GM21367 (cell line): ENCODE measurements at regions not wholly inside any gene's neighbourhood (a gene's known extent, or its start where the extent isn't known, plus 50 kb on each side); places are given as distances from the start of the nearest gene placed in this dataset.
"Not testable (repeated sequence)": the region's sequence is repeated elsewhere in the genome, so short reads cannot be mapped to it uniquely, and the experiment has no call there.

Source experiments
- ATAC-seq: cut with Tn5 transposase; IDR thresholded peaks from one replicate; pipeline ENCODE4 v1.9.1; 2021; ENCODE audit not compliant: unreplicated experiment

DNA sequence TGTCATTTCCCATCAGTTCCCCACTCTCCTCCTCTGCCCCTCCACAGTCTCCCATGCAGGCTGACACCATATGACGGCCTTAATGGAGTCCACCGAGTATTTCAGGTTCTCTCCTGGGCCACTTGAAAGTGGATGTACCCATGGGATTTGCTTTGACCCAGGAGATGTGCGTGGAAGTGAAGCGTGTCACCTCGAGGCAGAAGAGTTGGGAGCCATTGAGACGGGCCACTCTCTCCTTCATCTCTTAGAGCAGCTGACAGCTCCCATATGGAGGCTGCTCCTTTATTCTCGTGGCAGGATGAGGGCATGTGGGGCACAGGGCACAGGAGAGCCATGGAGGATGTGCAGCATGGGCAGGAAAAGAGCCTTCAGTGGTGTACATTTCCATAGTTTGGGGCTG lies 144.7 kb upstream of the CRYM start:
- ATAC-seq: not testable (repeated sequence)

DNA sequence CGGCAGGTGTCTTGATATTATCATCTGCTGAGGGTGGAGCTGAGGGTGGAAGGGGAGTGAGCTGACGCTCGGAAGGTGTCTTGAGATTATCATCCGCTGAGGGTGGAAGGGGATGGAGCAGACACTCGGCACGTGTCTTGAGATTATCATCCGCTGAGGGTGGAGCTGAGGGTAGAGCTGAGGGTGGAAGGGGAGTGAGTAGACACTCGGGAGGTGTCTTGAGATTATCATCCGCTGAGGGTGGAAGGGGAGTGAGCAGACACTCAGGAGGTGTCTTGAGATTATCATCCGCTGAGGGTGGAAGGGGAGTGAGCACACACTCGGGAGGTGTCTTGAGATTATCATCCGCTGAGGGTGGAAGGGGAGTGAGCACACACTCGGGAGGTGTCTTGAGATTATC lies 126.6 kb upstream of the CRYM start:
- not testable (repeated sequence) for ATAC-seq

DNA sequence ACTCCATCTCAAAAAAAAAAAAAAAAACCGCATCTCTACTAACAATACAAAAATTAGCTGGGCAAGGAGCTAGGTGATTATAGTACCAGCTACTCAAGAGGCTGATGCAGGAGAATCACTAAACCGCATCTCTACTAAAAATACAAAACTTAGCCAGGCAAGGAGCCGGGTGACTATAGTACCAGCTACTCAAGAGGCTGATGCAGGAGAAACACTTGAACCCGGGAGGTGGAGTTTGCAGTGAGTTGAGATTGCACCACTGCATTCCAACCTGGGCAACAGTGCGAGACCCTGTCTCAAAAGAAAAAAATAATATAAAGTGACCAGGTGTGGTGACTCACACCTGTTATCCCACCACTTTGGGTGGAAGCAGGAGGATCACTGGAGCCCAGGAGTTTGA lies 119.8 kb upstream of the CRYM start:
- not testable (repeated sequence) for ATAC-seq

DNA sequence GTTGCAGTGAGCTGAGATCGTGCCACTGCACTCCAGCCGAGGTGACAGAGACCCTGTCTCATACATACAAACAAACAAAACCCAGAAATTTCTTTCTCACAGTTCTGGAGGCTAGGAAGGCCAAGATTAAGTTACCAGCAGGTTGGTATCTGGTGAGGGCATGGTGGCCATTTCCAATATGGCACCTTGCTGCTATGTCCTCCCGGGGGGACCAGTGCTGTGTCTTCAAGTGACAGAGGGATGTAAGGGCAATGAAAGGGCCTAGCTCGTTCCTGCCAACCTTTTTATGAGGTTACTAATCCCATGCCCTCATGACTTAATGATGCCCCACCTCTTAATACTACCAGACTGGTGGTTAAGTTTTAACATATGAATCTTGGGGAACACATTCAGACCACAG lies 118.5 kb upstream of the CRYM start:
- not testable (repeated sequence) for ATAC-seq

DNA sequence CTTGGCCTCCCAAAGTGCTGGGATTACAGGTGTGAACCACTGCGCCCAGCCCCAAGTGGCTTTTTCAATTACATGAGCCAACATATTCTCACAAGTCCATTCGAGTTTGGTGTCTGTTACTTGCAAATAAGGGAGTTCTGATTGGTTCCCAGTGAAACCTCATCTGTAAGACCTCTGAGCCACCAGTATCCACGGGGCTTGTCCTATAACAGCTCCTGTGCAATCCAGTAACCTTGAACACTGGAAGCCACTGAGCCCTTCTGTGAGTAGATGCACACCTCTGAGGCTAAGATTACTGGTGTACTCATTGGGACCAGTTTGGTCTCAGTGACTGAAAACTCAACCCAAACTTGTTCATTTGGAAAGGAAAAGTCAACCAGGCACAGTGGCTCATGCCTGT lies 112.5 kb upstream of the CRYM start:
- ATAC-seq: not testable (repeated sequence)

DNA sequence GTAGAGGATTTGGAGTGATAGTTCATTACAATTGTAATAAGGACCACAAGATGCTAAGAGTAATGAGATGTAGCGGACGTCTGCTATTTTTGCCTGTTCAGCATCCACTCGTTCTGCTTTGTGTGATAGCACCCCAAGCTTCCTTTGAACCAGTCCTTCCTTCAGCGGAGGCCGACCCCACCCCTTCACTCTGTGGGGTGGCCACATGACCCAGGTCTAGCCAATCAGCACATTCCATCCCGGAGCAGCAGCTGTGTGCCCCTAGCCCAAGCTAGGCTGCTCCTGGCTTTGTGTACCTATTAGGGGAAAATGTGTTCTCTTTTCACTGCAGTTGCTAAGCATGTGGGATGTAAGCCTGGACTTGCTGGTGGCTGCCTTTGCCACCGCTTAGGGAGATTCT lies 111.8 kb upstream of the CRYM start:
- ATAC-seq: not testable (repeated sequence)

DNA sequence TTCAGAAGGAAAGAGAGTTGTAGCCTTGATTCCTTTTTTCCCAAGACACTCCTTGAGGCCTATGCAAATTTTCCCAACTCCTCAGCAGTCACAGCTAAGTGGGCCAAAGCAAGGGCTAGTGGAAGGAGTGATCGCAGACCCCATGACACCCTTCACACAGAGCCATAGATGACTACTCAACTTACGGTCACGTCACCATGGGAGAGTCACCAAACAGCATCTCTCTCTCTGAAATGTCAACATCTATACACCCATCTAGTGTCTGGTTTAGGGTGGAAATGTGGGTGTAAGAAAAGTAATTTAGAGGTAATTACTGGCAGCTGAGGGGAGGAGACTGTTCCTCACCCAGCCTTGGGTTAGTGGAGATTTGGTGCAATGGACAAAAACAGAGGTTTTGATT lies 109.7 kb upstream of the CRYM start:
- not testable (repeated sequence) for ATAC-seq

DNA sequence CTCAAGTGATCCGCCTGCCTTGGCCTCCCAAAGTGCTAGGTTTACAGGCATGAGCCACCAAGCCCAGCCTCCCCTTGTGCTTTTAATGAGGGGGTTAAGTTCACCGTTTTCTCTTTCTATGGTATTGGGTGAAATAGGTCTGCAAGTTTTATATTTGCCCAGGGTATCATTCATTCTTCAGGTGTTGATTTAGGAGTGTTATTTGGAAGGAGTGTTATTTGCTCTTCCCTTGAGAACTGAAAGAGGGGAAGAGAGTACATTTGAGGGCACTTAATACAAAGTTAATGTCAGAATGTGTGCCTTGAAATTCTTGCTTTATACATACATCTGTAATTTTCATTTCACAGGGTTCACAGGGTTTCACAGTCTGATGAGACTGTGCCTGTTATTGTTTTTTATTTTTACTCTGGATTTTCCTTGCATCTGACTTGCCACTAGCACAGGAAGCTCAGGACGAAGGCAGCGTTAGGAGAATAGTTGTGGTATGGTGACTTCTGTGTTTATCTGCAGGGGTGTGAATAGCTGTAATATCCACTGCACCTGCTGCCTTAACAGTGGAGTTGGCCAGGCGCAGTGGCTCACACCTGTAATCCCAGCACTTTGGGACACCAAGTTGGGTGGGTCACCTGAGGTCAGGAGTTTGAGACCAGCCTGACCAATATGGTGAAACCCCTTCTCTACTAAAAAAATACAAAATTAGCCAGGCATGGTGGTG lies 108.3 kb upstream of the CRYM start:
- ATAC-seq: not testable (repeated sequence)

DNA sequence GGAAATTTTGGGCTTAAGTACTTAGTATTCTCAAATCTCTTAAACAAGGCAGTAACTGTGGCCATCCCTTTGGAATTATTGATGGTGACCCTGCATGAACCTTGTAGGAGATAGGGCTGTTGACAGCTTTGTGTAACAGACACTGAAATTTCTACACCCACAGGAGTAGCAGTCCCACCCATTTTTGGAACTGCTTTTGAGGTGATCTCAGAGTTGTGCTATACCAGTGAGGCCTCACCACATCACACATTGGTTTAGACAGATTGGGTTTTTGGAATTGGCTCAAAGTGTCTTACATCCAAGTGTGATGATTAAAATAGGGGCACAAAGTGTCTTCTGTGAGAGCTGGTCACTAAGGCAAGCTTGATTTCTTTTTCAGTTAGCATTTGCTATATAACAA lies 105.6 kb upstream of the CRYM start:
- not testable (repeated sequence) for ATAC-seq

DNA sequence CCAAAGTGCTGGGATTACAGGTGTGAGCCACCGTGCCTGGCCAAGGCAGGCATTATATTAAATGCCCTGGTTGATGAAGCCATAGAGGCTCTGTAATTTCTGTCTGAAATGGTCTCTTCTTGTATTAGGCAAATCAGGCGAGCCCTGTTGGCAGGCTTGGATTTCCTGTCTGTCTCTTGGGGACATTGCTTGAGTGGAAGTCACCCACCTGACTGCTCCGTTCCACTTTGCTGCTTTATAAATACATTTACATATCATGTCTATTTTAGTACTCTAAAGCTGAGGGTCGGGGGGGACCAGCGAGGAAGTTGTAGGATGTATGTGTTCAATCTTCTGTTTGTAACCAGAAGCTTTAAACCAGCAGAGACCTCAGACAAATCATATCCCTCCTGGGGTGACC lies 101.6 kb upstream of the CRYM start:
- ATAC-seq: not testable (repeated sequence)

DNA sequence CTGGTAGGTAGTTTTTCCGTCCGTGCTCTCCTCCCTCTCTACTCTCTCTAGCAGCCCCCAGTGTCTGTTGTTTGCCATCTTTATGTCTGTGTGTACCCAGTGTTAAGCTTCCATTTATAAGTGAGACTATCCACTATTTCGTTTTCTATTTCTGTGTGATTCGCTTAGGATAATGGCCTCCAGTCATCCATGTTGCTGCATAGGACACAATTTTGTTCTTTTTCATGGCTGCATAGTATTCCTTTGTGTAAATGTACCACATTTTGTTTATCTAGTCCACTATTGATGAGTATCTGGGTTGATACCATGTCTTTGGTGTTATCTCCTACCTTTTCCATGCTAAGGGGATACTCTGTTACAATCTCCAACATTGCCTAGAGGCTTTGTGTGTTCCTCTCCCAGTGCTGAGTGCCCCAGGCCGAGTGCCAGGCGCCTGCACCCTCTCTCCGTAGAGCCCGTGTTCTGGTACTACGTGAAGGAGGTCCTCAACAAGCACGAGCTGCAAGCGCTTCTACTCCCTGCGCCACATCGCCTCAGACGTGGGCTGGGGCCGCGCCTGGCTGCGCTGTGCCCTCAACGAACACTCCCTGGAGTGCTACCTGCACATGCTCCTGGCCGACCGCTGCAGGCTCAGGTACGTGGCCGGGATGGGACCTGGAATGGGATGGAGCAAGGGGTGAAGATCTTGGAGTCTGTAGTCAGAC lies 98.3 kb upstream of the CRYM start:
- not testable (repeated sequence) for ATAC-seq

DNA sequence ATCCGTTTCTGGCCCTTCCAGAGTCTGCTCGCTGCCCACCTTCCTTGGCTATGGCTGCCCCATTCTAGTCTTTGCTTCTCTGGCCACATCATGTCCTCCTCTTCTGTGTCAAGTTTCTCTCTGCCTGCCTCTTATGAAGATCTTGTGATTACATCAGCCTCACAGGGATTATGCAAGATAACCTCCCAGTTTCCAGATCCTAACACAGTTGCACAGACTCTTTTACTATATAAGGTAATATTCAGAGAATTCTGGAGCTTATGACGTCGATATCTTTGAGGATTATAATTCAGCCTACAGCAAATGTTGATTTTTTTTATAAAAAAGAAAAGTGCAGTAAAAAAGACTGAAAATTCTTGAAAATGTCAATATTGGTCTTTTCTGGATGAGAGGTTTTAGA lies 97.2 kb upstream of the CRYM start:
- ATAC-seq: not testable (repeated sequence)

DNA sequence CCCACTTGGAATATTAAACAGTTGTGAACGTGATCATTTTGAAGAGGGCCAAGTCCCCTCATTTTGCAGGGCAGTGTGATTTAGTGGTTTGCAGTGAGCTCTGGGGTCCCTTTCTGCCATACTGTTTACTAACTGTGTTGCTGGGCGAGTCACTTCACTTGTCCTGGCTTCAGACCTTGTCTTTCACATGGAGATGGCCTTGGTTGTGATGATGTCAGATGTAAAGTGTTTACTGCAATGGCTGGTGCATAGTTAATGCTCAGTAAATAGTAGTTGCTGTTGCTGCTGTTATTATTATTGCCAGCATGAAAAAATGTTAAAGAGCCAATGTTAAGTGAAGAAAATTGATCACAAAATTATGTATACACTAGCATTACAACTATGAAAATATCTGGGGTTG lies 95.4 kb upstream of the CRYM start:
- not testable (repeated sequence) for ATAC-seq

DNA sequence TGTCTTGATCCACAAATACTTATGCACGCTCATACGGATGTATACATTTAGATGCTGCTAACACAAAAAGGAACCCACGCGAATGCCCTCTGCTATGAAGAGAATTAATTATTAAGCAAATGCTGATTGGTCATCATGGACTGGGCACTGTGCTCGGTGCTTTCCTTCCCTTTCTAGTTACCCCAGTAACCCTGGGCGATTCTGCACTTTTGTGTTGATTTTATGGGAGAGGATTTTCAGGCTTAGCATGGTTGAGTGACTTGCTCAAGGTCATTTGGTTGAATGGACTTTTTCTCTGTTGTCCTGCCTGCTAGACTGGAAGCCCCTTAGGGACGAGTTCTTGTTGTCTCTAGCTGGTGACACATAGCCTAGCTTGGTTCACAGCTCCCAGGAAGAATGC lies 94.8 kb upstream of the CRYM start:
- not testable (repeated sequence) for ATAC-seq

DNA sequence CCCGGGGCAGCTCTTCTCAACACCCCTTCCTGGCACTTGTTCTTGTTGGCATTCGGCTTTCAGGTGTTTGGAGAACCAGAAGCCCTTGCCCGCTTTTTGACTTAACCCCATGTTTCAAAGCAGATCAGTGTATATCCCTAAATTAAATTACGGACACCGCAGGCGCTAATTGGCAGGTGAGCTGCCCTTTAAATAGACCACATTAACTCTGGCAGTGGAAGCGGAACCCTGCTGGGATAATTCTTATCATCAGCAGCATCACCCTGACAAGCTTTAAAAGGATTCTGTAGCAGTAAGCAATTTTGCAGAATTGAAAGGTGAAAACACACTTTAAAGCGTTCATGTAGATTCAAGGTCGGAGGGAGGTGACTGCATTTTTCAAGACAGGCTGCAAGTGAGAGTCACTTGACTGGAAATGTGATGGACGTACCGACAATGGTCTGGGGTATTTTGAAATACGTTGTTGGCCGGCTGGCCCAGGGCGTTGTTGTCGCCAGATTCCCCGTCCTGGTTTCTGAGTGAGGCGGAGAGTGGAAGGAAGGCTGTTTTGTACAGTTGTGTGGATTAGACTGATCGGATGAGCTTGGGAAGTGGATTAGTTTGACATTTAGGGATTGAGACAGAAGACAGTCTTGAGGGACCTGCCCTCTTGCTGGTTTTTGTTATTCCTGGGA lies 94.2 kb upstream of the CRYM start:
- not testable (repeated sequence) for ATAC-seq

DNA sequence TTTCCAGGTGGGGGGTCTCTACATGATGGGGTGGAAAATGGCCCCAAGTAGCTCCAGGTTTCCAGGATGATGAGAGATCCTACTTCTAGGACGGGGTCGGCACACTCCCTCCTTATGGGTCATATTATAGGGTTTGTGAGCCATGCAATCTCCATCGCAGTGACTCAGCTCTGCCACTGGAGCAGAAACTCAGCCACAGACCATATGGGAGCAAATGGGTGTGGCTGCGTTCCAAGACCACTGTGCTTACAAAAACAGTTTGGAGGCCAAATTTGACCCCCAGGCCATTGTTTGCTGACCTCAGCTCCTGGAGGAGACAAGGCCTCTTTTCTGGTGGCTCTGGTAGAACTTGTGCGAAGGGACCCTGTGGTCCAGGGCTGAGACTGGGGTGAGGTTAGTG lies 92.7 kb upstream of the CRYM start:
- not testable (repeated sequence) for ATAC-seq

DNA sequence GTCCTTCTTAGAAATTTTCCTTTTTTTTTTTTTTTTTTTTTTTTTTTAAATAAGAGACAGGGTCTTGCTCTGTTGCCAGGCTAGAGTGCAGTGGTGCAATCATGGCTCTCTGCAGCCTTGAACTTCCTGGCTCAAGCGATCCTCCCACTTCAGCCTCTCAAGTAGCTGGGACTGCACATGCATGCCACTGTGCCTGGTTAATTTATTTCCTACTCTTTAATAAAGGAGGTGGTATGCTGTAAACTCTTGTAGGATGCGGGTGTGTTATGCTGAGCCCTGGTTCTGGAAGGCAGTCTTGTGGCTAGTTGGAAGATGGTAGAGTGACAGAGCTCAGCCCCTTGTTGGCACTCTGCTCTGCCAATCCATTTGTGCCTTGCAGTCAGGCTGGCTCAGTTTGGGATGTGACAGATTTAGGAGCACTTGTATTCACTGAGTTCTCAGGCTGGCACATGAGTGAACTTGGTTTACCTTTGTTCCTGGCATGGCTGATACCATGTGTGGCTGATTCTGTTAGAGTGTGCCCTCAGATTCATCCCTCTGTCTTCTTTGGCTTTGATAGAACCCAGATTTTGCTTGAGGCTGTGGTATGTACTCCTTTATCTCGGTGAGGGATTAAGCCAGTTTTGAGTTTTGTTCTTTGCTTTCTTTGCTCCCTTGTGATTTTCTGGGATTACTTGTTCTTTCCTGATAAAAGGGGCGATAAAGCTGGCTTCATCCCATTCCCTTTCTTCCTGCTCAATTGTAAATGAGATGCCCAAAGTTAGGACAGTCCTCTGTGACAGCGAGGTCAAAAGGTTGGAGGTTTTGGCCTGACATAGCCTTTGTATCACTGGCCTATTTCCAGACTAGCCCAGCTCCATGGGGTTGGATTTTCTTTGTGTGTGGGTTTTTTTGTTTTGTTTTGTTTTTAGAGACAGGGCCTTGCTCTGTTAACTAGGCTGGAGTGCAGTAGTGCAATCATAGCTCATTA lies 91.2 kb upstream of the CRYM start:
- not testable (repeated sequence) for ATAC-seq

DNA sequence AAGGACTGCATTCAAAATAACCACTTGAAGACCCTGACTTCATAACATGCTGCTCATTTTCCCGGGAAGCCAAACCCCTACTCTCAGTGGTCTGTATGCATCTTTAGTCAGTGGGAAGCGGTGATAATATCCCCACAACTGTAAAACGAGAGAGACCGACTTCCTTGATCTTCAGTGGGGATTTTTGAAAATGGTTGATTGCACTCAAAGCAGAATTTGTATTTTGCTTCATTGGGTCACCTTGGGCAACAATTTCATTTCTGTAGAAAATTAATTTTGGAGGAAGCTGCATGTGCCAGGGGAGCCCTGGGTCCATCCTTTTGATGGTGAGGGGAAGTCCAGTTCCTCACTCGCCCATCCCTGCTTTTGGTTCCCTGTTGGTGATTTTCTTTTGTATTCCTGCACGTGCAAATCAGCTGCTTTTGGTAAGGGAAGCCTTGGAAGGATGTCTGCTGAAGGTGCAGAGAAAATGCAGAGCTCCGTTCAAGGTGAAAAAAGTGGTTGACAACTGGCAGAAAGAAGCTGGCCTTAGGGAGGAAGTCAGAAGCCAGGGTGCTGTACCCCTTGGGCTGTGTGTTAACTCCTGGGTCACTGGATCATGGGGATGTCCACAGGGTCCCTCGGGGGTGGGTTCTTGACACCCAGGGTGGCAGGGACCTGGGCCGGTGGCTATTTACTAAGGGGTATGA lies 89.8 kb upstream of the CRYM start:
- ATAC-seq: not testable (repeated sequence)

DNA sequence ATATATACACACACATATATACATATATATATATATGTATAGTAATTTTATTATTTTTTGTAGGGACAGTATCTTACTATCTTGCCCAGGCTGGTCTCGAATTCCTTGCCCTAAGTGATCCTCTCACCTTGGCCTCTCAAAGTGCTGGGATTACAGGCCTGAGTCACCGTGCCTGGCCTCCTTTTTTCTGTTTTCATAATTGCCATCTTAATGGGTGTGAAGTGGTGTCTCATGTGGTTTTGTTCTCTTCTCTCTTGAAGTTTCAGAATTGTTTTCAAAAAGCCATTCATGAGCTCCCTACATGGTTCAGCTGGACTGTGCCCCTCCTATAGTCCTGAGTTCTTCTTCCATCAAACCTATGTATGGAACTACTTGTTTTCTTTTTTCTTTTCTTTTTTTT lies 88.9 kb upstream of the CRYM start:
- ATAC-seq: not testable (repeated sequence)

DNA sequence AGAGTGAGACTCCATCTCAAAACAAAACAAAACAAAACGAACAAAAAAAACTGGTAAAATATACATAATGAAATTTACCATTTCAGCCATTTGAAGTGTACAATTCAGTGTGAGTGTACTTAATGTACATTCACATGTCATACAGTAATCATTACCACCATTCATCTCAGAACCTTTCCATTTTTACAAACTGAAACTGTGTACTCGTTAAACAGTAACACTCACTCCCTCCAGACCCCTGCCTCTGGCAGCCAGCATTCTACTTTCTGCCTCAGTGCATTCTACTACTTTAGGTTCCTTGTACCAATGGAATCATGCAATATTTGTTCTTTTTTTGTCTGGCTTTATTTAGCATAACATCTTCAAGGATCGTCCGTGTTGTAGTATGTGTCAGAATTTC lies 87.5 kb upstream of the CRYM start:
- not testable (repeated sequence) for ATAC-seq
